Ovary (tissue), 7 donors: ENCODE measurements at regions not wholly inside any gene's neighbourhood (a gene's known extent, or its start where the extent isn't known, plus 50 kb on each side); places are given as distances from the start of the nearest gene placed in this dataset.

Source experiments
- DNase-seq, 5 donors: peaks; one replicate each; pipeline ENCODE4 v3.0.0-alpha.2; 2019 to 2020
- H3K27ac ChIP-seq, 2 donors: fragments of 200-600 bp; one replicate each; pipeline versions ENCODE4 v1.5.1 to v1.8.0; 2019 to 2022
- H3K27me3 ChIP-seq: fragments of 200-600 bp; one replicate; pipeline ENCODE4 v1.8.0; 2022
- H3K36me3 ChIP-seq: fragments of 200-600 bp; sonication (generic); one replicate; pipeline ENCODE4 v1.5.1; 2019
- H3K4me1 ChIP-seq: one replicate; pipeline ENCODE4 v1.8.1; 2013; ENCODE audit warnings: mild to moderate bottlenecking, moderate library complexity; ENCODE audit not compliant: insufficient read depth
- H3K4me3 ChIP-seq: fragments of 200-600 bp; sonication (generic); one replicate; pipeline ENCODE4 v1.5.1; 2017
- H3K9me3 ChIP-seq, 2 donors: fragments of 200-600 bp in 1 of 2; sonication (generic) in 1 of 2; one replicate each; pipeline versions ENCODE4 v1.5.1 to v1.8.1; 2013 to 2019; ENCODE audit warnings: mild to moderate bottlenecking in 1 of 2, moderate library complexity in 1 of 2
- CTCF ChIP-seq, 3 donors: fragments of 450-650 bp in 2 of 3; fragments of 200-600 bp in 1 of 3; IDR thresholded peaks; one replicate each; pipeline versions ENCODE4 v1.5.1 to v1.8.0; 2016 to 2022; ENCODE audit warnings: antibody characterized with exemption in 3 of 3, mild to moderate bottlenecking in 1 of 3
- EP300 ChIP-seq: sonication (generic); formaldehyde crosslinking; IDR thresholded peaks from one replicate; pipeline ENCODE4 v1.6.1; 2017; ENCODE audit warnings: antibody characterized with exemption
- POLR2A ChIP-seq: fragments of 450-650 bp; IDR thresholded peaks from one replicate; pipeline ENCODE4 v1.6.1; 2017; ENCODE audit warnings: antibody characterized with exemption, mild to moderate bottlenecking, moderate library complexity
- WGBS, 3 donors: extraction: QIAGEN DNeasy Blood & Tissue Kit in 1 of 3; methylation state at CpG; one replicate each; pipeline versions ENCODE4 v1.1.5 to v1.1.7; 2013 to 2017; 5-methylcytosine and 5-hydroxymethylcytosine counted together
- intact Hi-C, 4 donors: fragments of 100-400 bp; cut with DNase I; formaldehyde crosslinking; loops; one replicate each; pipeline versions ENCODE4 v1.11.0 to v1.15.1; 2022 to 2023
- donor health status: DM: no; HTN: no; CAD: no; lungs with moderate emphysema.
- donor health status: DM: no; HTN: no; CAD: no.
- donor health status: Bipolar disorder and iron deficiency.
- donor health status: DM: no; HTN: no; CAD: no.
- donor health status: DM: yes; HTN: yes; CAD: no.

- Histone ChIP-seq H3K4me3 (no peak overlapping the region), H3K27me3 (no peaks in the 10 kb centered on the region), H3K4me1 (no peaks in the 10 kb centered on the region), H3K36me3 (no peaks in the 10 kb centered on the region), H3K27ac (no peak overlapping the region), H3K9me3 (no peaks in the 10 kb centered on the region)
- TF ChIP-seq CTCF (IDR thresholded peaks at IDR 0.05), result no peak
- TF ChIP-seq EP300, result no peak
- TF ChIP-seq POLR2A, result no peak
- intact Hi-C loops, result no loop called here
- WGBS, 3 donors, result 77 to 85% (median 79%) methylated on average over 7 of the region's 7 CpGs
- DNase-seq, result no peak
These were observed 251.9 kb downstream of the SOD2 start for GRCh38 chr6:159440911-159441703.

GRCh38 chr6:159440349-159440748, 252.7 kb downstream of the SOD2 start:
- TF ChIP-seq CTCF (IDR thresholded peaks at IDR 0.05) (no peak), POLR2A (no peak)
- Histone ChIP-seq H3K27ac (no peak overlapping the region), H3K4me3 (no peak overlapping the region), H3K27me3 (no peaks in the 10 kb centered on the region), H3K4me1 (no peaks in the 10 kb centered on the region), H3K36me3 (no peaks in the 10 kb centered on the region), H3K9me3 (no peaks in the 10 kb centered on the region)
- intact Hi-C loops, result no loop called here
- DNase-seq, result no peak
- WGBS, 3 donors, result 74 to 89% (median 88%) methylated on average over 4 of the region's 4 CpGs

- Histone ChIP-seq H3K36me3 (no peaks in the 10 kb centered on the region), H3K27me3 (no peaks in the 10 kb centered on the region), H3K4me1 (no peaks in the 10 kb centered on the region), H3K4me3 (no peak overlapping the region), H3K9me3 (no peaks in the 10 kb centered on the region), H3K27ac (no peak overlapping the region)
- no peak for DNase-seq
- intact Hi-C loops, result no loop called here
- 44 to 65% (median 56%) methylated on average over 1 of the region's 1 CpG for WGBS, 3 donors
- TF ChIP-seq EP300 (no peak), CTCF (IDR thresholded peaks at IDR 0.05) (no peak), POLR2A (no peak)
These were observed 253.4 kb downstream of the SOD2 start for GRCh38 chr6:159439651-159440050.

GRCh38 chr6:159438106-159438505, 254.9 kb downstream of the SOD2 start:
- H3K4me3 ChIP-seq, result no peak overlapping the region
- intact Hi-C loops, result no loop called here
- H3K27ac ChIP-seq, result no peak overlapping the region
- TF ChIP-seq CTCF (IDR thresholded peaks at IDR 0.05) (no peak), EP300 (no peak), POLR2A (no peak)
- WGBS, 3 donors, result 84 to 97% (median 87%) methylated on average over 2 of the region's 2 CpGs
- no peaks in the 10 kb centered on the region for H3K36me3 ChIP-seq
- no peaks in the 10 kb centered on the region for H3K9me3 ChIP-seq
- DNase-seq, result no peak
- H3K4me1 ChIP-seq, result no peaks in the 10 kb centered on the region
- H3K27me3 ChIP-seq, result no peaks in the 10 kb centered on the region
